HG02981 (cell line): ENCODE measurements at regions not wholly inside any gene's neighbourhood (a gene's known extent, or its start where the extent isn't known, plus 50 kb on each side); places are given as distances from the start of the nearest gene placed in this dataset.
"Not testable (repeated sequence)": the region's sequence is repeated elsewhere in the genome, so short reads cannot be mapped to it uniquely, and the experiment has no call there.

ENCODE experiments used
- ATAC-seq: cut with Tn5 transposase; IDR thresholded peaks from one replicate; pipeline ENCODE4 v1.9.1; 2021; ENCODE audit warnings: mild to moderate bottlenecking, moderate library complexity; ENCODE audit not compliant: unreplicated experiment

GRCh38 chr10:23543691-23544380 lies 105.0 kb downstream of the OTUD1 start:
- ATAC-seq, result no peak

- ATAC-seq, result not testable (repeated sequence)
Observed at GRCh38 chr10:23545866-23546265, 107.0 kb downstream of the OTUD1 start.

- ATAC-seq, result no peak
Observed at GRCh38 chr10:23556727-23557440, 118.0 kb downstream of the OTUD1 start.

GRCh38 chr10:23557777-23558176 lies 118.9 kb downstream of the OTUD1 start:
- no peak for ATAC-seq

DNA sequence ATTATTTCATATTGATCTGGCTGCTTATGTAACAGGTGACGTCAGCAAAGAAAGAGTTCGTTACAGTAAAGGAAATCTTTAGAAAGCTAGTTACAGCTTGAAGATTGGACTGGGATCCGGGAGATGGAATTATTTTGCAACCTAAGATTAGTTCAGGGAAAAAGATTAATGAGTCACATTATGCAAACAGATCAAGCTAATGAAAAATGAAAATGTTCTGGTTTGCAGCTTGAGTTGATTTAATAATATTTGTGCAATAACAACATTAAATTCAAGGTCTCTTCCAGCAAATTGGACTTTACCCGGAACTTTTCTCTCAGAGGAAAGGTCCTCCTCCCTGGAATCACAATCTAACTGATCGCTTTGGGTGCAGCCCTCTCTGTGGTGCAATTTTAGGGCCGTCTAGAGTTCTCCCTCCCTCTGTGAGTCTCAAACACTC lies 119.5 kb downstream of the OTUD1 start:
- ATAC-seq, result no peak

- no peak for ATAC-seq
Observed at GRCh38 chr10:23568996-23569395, 130.1 kb downstream of the OTUD1 start.

DNA sequence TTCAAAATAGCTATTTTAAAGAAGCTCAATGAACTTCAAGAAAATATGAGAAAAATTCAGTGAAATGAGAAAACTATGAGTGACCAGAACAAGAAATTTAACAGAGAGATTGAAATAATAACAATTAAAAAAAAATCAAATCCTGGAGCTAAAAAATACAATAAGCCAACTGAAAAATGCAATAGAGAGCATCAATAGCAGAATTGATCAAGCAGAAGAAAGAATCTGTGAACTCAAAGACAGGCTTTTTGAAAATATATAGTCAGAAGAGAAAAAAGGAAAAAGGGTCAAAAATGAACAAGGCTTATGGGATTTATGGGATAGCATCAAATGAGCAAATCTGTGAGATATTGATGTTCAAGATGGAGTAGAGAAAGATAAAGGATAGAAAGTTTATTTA lies 133.0 kb downstream of the OTUD1 start:
- ATAC-seq, result no peak

DNA sequence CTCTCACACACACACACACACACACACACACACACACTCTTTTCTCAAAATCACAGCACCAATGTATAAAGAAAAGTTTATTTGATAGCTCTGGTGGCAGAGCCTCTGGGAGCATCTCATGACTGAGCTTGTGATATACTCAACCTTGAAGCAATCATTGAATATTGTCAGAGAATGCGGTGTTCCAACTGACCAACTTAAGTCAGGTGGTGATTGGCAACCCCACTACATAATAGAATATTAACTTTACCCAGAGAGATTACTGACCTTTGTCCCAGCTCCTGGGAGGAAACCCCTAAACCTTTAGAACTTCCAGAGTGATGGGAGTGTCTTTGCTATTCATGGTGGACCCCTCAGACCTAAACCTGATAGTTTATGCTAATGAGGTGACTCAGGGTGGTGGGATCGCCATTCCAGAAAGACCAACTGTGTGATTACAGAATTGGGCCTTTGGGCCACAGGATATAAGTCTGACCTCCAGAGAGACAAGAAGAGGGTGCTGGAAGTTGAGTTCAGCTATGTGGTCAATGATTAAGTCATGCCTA lies 143.1 kb downstream of the OTUD1 start:
- ATAC-seq, result no peak

- ATAC-seq, result no peak
Observed at GRCh38 chr10:23584396-23584795, 145.5 kb downstream of the OTUD1 start.

- ATAC-seq, result no peak
Observed at GRCh38 chr10:23585186-23585585, 146.3 kb downstream of the OTUD1 start.

DNA sequence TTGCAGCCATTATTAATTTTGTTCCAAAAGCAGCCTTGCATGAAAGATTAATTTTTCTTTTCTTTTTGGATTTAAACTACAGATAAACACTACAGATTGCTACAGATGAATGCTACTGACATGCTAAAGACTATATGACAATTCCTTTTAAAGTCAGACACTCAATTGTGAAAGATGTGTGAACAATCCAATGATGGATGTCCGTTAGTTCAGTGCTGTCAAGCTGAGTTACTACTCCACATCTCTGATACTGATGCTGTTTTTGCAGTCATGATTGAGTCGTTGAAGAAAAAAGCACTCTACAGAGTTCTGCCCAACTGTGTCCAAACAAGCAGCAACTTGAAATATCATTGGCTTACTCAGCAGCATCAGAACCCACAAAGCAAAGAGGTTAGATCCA lies 146.8 kb downstream of the OTUD1 start:
- ATAC-seq, result no peak

DNA sequence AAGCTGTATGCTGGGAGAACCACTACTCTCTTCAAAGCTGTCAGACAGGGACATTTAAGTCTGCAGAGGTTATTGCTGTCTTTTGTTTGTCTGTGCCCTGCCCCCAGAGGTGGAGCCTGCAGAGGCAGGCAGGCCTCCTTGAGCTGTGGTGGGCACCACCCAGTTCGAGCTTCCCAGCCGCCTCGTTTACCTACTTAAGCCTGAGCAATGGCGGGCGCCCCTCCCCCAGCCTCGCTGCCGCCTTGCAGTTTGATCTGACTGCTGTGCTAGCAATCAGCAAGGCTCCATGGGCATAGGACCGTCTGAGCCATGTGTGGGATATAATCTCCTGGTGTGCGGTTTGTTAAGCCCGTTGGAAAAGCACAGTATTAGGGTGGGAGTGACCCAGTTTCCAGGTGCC lies 156.4 kb downstream of the OTUD1 start:
- ATAC-seq, result not testable (repeated sequence)

DNA sequence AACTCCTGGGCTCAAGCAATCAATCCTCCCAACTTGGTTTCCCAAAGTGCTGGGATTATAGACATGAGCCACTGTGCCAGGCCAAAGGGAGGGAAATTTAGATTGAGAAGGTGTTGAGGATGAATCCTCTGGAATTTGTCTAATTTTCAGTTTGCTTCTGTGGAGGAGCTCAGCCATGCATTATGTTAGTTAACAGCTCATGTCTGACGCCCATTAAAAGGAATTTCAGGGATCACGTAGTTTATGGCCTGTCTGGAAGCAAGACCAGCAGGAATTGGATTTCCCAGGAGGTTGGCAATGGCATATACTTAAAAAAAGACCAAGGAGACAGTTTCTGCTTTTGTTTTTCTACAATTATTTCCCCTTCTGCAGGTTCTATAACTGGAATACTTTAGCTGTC lies 165.7 kb downstream of the OTUD1 start:
- ATAC-seq, result no peak

- no peak for ATAC-seq
Observed at GRCh38 chr10:23606456-23606855, 167.6 kb downstream of the OTUD1 start.

DNA sequence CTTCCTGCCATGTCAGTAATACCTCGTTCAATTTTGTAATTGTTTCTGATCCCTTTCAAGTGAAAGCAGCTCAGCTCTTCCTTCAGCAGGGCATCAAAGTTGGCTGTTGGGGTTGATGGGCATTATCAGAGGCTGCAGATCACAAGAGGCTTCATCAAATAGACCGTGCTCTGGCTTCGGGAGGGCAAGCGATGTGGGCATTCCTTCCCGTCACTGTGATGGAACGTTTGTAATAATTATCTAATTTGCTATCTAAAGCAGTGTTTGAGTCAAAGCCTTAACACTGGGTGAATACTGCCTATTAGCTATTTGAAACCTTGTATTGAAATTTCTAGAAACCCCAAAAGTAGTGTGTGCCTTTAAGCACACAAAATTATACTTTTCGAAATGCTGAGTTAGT lies 170.1 kb downstream of the OTUD1 start:
- no peak for ATAC-seq

GRCh38 chr10:23610626-23611307 lies 171.9 kb downstream of the OTUD1 start:
- no peak for ATAC-seq

DNA sequence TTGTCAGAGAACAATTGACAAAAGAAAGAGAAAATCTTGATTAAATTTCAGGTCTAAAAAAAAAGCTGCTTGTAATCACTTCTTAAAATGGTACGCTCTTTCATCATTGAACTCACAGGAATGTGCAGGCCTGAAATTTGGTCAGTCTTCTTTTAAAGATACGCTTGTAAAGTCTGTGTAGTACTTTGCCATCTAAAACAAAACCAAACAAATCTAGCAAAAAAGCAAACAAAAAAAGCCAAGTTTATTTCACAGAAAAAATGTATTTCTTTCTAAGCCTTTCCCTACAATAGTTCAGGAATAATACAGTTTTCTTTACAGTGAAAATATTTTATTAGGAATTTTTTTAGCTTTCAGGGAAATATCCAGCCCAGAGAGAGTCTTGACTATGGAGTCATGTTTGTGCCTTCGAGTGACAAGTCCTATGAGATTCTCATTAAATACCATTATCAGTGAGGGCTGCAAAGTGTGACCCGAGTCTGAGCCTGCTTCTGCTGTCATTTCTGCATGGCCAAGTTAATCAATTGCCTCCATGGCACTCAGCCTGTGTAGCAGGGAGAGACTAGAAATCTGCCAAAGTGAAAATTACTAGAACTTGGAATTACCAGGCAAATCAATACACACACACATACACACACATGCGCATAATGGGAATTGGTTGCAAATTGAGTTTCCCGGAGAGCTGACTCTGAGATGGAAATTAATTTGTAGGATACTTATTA lies 172.6 kb downstream of the OTUD1 start:
- no peak for ATAC-seq

GRCh38 chr10:23613900-23614299 lies 175.0 kb downstream of the OTUD1 start:
- ATAC-seq, result peak; percentile 50

DNA sequence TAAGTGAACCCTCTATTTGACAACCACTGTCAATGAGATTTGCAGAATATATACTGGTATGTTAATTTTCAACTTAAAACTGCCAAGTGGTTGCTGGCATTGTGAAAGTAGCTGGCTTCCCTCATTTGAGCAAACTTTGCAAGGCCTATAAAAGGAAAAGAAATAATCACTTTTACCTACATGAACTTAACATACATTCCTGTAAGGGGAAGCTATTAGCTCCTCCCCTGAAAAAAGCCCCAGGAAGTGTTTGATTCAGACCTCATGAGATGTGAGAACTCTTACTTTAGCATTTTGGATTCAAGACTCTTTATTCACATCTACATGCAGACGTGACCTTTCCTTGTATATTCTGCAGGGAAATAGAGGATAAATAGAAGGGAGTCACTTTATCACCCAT lies 175.6 kb downstream of the OTUD1 start:
- ATAC-seq, result no peak

GRCh38 chr10:23630376-23630775 lies 191.5 kb downstream of the OTUD1 start:
- no peak for ATAC-seq

DNA sequence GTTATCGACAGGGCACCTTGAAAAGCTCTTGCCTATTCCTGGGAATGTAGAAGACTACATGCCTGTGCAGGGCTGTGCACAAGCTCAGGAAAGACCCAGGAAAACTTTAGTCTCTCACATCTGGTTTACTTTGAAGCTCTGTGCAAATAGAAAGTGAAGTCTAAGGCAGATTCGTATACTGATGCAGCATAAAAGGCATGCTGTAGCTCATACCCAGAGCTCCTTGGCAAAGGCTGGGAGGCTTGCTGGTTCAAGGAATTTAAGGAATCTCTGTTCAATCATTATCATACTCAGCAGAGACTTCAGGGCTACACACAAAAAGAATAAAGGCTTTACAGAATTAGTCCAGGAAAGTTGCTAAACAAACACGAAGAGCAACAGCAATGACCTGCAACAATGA lies 192.0 kb downstream of the OTUD1 start:
- ATAC-seq, result no peak
